IPS-NIHi7 (cell line): ENCODE measurements at regions not wholly inside any gene's neighbourhood (a gene's known extent, or its start where the extent isn't known, plus 50 kb on each side); places are given as distances from the start of the nearest gene placed in this dataset.

Experiments
- DNase-seq: peaks from one replicate; pipeline ENCODE4 v3.0.0; 2012; ENCODE audit warnings: mixed read lengths; ENCODE audit errors: extremely low spot score

DNA sequence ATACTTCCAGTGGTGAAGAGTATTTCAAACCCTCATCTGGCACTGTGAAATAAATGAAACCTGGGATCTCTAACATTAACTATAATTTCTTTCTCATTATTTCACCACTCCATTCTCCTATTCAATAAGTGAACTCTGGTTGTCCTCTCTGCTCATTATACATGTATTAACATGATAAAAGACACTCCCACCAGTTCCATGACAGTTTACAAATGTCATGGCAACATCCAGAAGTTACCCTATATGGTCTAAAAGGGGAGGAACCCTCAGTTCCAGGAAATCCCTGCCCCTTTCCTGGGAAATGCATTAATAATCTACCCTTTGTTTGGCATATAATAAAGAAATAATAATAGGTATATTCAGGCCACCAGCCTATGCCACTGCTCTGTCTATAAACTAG lies 62.7 kb upstream of the BRINP3 start:
- DNase-seq, result no peak

DNA sequence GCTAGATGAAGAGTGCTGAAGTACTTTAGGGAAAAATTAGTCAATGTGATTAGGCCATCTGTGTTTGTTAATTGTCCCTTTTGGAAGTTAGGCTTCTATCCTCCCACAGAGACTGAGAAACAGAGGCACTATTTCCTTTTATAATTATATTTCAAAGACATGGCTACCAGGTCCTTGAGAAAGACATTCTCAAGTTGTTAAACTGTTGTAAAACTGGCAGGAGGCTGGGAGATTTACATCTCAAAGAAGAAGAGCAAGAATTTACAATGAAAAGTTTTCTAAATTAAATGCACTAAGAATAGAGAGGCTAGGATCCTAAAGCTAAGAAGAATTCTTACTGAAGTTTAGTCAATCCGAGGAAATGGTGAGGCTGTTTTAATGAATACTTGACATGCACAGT lies 74.0 kb upstream of the BRINP3 start:
- DNase-seq, result no peak

DNA sequence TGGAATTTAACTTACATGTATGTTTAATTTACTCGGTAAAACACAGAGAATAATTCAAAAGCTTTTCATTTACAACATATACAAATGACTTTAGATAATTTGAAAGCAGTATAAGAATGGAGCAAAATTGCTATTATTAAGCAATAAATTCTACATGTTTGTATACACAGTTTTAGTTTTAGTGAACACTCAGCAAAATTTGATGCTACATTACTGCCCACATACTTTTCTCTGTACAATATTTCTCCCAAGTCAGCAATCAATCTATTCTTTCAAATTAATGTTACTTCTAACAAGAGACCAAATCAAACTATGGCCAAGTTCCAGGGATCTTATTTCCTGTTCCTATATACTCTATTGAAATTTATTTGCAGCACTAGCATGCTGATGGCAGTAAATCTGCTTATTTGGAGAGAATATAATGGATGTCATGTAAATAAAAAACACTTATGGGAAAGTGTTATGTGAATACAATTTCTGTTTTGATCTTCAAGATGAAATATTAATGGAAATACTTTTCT lies 82.6 kb upstream of the BRINP3 start:
- DNase-seq, result no peak

DNA sequence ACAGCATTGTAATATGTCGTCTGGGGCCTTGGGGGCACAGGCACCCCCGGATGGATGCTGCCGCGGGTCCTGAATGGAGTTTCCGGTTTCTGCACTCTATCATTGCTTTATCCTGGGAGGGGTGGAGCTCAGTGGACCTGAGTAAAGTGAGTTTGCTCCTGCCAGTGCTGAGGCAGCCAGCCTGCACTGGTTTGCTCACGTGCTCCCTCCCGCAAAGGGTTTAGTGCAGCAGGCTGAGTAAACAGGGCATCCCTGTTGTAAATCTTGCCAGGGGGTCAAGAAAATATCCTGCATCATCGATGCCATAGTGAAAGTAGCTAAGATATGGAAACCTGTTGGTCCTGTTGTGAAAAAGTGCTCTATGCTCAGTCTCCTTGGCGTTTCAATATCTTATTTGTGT lies 85.6 kb upstream of the BRINP3 start:
- DNase-seq, result no peak

- DNase-seq, result no peak
Measured at GRCh38 chr1:190564117-190564516, 86.5 kb upstream of the BRINP3 start.

DNA sequence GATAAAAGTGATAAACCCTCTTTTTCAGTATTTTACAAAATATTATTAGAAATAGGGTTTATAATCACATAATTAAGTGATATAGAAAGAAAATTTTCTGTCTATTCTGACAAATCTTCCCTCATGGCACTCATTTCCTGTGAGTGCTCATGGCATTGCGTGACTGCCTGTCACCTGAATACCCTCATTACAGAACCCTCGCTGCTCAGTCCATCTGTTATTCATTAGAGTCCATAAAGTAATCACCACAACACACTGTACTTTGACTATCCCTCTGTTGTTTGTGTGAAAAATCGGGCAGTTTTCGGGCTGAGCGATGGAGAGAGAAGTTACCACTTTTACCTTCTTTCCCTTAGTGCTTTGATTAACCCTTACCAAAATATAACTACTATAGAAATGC lies 100.4 kb upstream of the BRINP3 start:
- no peak for DNase-seq

DNA sequence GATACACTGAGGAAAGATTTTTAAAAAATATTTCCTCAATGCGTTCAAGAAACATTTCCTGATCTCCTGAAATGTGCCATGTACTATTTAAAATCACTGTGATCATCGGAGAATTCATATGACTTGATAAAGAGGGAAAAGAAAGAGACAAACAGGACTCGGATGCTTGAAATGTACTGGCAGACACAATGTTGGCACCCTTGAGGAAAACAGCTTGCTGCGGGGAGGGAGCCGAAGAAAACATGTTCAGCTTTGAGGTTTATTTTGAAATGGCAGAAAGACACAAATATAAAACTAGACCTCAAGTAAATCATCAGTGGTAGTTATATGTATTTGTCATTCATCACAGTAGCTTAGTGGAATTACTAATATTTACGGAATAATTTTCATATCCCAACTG lies 100.9 kb upstream of the BRINP3 start:
- no peak for DNase-seq

DNA sequence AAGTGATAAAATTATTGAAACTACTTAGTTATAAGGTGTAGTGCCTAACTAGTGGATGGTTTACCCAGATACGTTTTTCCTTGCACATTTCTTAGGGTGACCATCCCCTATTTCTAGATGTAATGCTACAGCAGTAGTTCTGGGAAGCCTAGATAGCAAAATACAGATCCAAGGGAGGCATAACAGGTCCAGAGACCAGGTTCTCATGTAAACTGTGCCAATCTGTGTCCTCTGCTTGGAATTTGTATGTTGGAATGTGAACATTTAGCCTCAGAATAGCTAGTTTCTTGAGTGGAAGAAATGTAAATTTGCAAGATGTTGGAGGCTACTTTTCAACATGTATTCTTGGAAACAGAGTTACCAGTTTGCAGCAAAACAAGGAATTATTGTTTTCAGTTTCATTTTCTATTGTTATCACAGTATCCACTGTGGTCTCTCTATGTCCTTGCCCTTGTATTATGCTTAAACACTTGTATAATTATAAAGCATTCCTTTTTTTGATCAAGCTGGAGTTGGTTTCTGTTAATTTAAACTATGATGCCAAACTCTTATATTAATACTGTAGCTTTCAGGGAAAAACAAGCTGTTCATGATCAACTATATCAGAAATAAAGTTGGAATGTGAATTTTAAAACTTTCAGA lies 102.0 kb upstream of the BRINP3 start:
- no peak for DNase-seq

GRCh38 chr1:190583862-190584261 lies 106.2 kb upstream of the BRINP3 start:
- DNase-seq, result no peak

DNA sequence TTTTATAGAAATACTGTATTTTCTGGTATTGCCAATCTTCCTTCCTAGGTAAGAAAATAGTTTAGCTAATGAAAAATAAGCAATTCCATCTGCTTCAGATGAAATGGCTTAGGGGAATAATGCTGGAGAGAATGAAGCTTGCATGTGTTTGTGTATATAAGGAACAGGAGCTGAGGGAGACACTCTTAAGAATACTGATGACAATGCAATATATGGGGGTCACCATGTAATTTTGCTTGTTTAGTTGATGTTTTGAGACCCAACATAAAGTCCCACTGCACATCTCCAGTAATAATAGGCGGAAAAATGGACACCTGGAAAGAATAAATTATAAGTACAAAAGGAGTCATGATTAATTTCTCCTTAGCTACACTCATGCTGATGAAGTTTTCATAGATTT lies 110.8 kb upstream of the BRINP3 start:
- no peak for DNase-seq

DNA sequence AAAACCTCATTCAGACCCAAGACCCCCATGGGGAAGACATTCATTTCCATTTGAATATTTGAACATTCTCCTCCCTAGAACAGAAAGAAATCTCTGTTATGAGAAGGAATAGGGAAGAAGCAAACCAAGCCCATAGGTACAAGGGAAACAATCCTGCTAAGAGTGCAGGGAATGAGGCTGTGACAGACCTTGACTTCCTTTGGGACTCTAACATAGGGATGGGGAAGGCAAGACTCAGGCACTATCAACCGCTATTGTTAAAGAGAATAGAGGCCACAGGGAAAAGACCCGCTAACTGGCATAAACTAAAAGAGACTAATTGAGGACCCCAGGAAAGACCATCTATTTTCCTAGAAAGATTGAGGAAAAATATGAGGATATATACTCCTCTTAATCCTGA lies 117.8 kb upstream of the BRINP3 start:
- no peak for DNase-seq

DNA sequence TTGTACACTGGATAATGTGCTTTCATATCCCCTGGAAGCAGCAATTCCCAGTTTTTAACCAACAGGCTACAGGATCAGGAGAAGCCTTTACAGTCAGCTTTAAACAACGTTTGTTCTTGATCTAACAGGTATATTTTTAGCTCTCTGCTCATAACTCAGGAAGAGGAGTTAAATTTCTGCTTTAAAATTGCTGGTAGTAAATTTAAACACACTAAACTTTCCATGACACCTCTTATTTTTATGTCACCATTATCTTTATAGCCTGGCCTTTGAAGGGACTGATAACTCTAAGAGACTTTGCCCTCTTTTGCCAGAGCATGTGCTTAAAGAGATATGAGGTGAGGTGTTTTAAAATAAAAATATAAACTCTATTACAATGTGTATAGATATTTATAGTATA lies 119.6 kb upstream of the BRINP3 start:
- no peak for DNase-seq

GRCh38 chr1:190599670-190600069 lies 122.0 kb upstream of the BRINP3 start:
- DNase-seq, result no peak

GRCh38 chr1:190602325-190602724 lies 124.7 kb upstream of the BRINP3 start:
- no peak for DNase-seq

DNA sequence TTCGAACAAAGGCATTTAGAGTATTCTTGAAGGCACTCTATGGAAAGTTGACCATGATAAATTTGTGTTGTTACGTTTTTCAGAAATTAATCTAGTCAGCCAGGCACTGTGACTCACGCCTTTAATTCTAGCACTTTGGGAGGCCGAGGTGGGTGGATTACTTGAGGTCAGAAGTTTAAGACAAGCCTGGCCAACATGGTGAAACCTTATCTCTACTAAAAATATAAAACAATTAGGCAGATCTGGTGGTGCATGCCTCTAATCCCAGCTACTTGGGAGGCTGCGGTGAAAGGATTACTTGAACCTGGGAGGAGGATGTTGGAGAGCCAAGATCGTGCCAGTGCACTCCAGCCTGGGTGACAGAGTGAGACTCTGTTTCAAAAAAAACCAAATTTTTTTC lies 130.6 kb upstream of the BRINP3 start:
- DNase-seq, result no peak

GRCh38 chr1:190615818-190616217 lies 138.2 kb upstream of the BRINP3 start:
- DNase-seq, result no peak

GRCh38 chr1:190616235-190616634 lies 138.6 kb upstream of the BRINP3 start:
- no peak for DNase-seq

GRCh38 chr1:190619724-190620123 lies 142.1 kb upstream of the BRINP3 start:
- DNase-seq, result no peak

- DNase-seq, result no peak
Measured at GRCh38 chr1:190633488-190633887, 155.8 kb upstream of the BRINP3 start.

DNA sequence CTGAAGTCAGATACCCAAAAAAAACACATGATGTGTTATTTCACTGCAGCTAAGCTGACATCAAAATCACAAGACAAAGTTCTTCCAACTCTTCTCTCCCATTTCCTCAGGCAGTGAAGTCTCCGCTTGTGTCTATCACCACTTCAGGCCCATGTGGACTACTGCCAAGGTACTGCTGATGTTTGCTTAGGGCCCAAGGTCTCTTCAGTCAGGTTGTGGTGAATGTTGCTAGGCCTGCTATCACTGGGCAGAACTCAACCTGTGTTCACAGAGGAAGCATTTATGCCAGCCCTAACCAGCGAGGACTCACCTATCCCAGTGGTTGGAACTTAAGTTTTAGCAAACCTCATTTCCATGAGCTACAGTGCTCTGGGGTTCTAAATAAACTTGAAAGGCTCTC lies 156.5 kb upstream of the BRINP3 start:
- no peak for DNase-seq

DNA sequence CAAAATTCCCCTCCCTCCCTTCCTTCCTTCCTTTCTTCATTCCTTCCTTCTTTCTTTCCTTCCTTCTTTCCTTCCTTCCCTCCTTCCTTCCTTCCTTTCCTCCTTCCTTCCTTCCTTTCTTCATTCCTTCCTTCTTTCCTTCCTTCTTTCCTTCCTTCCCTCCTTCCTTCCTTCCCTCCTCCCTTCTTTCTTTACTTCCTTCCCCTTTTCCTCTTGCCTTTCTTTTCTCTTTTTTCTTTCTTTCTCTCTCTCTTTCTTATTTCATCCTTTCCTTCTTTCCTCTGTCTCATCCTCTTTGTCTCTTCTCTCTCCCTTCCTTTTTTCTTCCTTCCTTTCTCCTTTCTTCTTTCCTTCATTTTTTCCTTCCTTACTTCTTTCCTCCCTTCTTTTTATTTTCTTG lies 171.9 kb upstream of the BRINP3 start:
- no peak for DNase-seq

DNA sequence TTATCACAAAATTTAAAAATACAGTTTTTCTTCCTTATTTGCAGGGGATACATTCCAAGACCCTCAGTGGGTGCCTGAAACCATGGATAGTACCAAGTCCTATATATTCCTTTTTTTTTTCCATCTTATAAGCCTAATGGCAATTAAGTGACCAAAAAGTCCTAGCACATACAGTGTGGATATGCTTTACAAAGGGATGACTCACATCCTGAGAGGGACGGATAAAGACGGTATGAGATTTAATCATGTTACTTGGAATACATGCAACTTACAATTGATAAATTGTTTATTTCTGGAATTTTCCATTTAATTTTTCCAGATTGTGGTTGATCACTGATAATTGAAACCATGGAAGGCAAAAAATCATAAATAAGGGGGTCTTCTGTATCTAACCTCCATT lies 181.2 kb upstream of the BRINP3 start:
- no peak for DNase-seq

DNA sequence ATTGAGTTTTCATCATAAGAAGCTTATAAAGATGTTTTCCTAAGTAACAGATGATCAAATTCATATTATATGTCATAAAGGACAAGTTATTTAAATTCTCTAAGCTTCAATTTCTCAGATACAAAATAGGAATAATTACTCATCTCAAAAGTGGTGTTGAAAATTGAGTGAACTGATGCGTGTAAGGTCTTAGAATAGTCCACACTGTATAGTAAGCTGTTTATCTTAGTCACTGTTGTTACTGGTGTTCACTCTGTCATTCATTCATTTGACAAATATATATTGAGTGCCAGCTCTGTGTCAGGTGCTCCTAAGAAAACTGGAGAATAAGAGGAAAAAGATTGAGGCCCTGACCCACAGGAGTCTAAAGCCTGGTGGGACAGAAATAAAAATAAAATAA lies 186.3 kb upstream of the BRINP3 start:
- no peak for DNase-seq

DNA sequence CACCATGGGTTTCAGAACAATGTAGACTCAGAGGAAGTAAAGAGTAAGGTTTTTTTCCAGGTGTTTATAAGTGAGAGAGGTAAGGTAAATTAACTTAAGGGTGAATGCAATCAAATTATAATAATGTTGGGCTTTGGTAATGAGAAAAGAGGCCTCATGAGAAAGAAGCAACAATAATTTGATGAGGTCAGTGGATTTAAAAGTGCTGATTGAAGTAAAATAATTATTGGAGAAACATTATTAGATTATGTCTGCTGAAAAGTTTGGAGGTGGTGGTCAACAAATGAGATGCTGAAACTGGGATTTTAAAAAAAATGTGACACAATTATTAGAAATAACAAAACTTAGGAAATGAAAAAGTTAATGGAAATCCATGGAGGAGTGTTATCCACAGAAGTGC lies 187.4 kb upstream of the BRINP3 start:
- no peak for DNase-seq
